ENCODE measurements at regions not wholly inside any gene's neighbourhood (a gene's known extent, or its start where the extent isn't known, plus 50 kb on each side); places are given as distances from the start of the nearest gene placed in this dataset.
"Not testable (repeated sequence)": the region's sequence is repeated elsewhere in the genome, so short reads cannot be mapped to it uniquely, and the experiment has no call there.

- DNase-seq (ENCODE audit: low read depth): peak; percentile 98
Measured at GRCh38 chr11:67805253-67806126, 131.1 kb upstream of the ALDH3B2 start.

- DNase-seq (ENCODE audit: low read depth): not testable (repeated sequence)
Measured at GRCh38 chr11:67804435-67805252, 130.2 kb upstream of the ALDH3B2 start.

- not testable (repeated sequence) for DNase-seq (ENCODE audit: low read depth)
Measured at GRCh38 chr11:67803519-67803918, 129.1 kb upstream of the ALDH3B2 start.

GRCh38 chr11:67803055-67803454 lies 128.6 kb upstream of the ALDH3B2 start:
- not testable (repeated sequence) for DNase-seq (ENCODE audit: low read depth)

GRCh38 chr11:67802623-67803022 lies 128.2 kb upstream of the ALDH3B2 start:
- not testable (repeated sequence) for DNase-seq (ENCODE audit: low read depth)

- not testable (repeated sequence) for DNase-seq (ENCODE audit: low read depth)
Measured at GRCh38 chr11:67801397-67801796, 127.0 kb upstream of the ALDH3B2 start.

- not testable (repeated sequence) for DNase-seq (ENCODE audit: low read depth)
Measured at GRCh38 chr11:67800591-67800990, 126.2 kb upstream of the ALDH3B2 start.

GRCh38 chr11:67799808-67800207 lies 125.4 kb upstream of the ALDH3B2 start:
- DNase-seq (ENCODE audit: low read depth): not testable (repeated sequence)

GRCh38 chr11:67797726-67798521 lies 123.5 kb upstream of the ALDH3B2 start:
- not testable (repeated sequence) for DNase-seq (ENCODE audit: low read depth)

GRCh38 chr11:67795746-67796145 lies 121.3 kb upstream of the ALDH3B2 start:
- DNase-seq (ENCODE audit: low read depth): no peak

GRCh38 chr11:67793750-67794149 lies 119.3 kb upstream of the ALDH3B2 start:
- not testable (repeated sequence) for DNase-seq (ENCODE audit: low read depth)

GRCh38 chr11:67792273-67792990 lies 118.0 kb upstream of the ALDH3B2 start:
- DNase-seq (ENCODE audit: low read depth): peak; percentile 14

- not testable (repeated sequence) for DNase-seq (ENCODE audit: low read depth)
Measured at GRCh38 chr11:67791598-67792170, 117.3 kb upstream of the ALDH3B2 start.

- DNase-seq (ENCODE audit: low read depth): not testable (repeated sequence)
Measured at GRCh38 chr11:67788341-67788695, 113.9 kb upstream of the ALDH3B2 start.

- DNase-seq (ENCODE audit: low read depth): not testable (repeated sequence)
Measured at GRCh38 chr11:67787681-67788340, 113.4 kb upstream of the ALDH3B2 start.

- DNase-seq (ENCODE audit: low read depth): not testable (repeated sequence)
Measured at GRCh38 chr11:67781967-67782366, 107.5 kb upstream of the ALDH3B2 start.

- not testable (repeated sequence) for DNase-seq (ENCODE audit: low read depth)
Measured at GRCh38 chr11:67781506-67781905, 107.1 kb upstream of the ALDH3B2 start.

- DNase-seq (ENCODE audit: low read depth): no peak
Measured at GRCh38 chr11:67780056-67780455, 105.6 kb upstream of the ALDH3B2 start.

GRCh38 chr11:67779189-67779875 lies 104.9 kb upstream of the ALDH3B2 start:
- DNase-seq (ENCODE audit: low read depth): not testable (repeated sequence)
